GM12878 (cell line): ENCODE measurements at regions not wholly inside any gene's neighbourhood (a gene's known extent, or its start where the extent isn't known, plus 50 kb on each side); places are given as distances from the start of the nearest gene placed in this dataset.

Experiments
- ATAC-seq: fragments of 200-7000 bp; cut with Tn5 transposase; 3 replicates; pipeline ENCODE4 v1.9.1; 2020; ENCODE audit warnings: mild to moderate bottlenecking, moderate library complexity
- BruUV-seq: library from RNA; stranded (reverse); fragments of 400-500 nt; replicated peaks from 2 replicates; lab custom pipeline; 2021; lab: Mats Ljungman, UMichigan
- CTCF ChIA-PET: fragments of 300-600 bp; sonication (Branson Sonifier 250); formaldehyde crosslinking; extraction: SDS; loops from one replicate; lab custom pipeline; 2021; ENCODE audit warnings: inconsistent platforms; lab: Yijun Ruan, JAX
- POLR2A ChIA-PET: fragments of 350-600 bp; formaldehyde crosslinking; extraction: SDS; loops from one replicate; lab custom pipeline; 2021; ENCODE audit warnings: inconsistent platforms; lab: Charles Lee
- RAD21 ChIA-PET: fragments of 300-600 bp; sonication (Branson Sonifier 250); formaldehyde crosslinking; loops from one replicate; lab custom pipeline; 2023; ENCODE audit warnings: antibody characterized with exemption; ENCODE audit not compliant: unreplicated experiment; lab: Charles Lee
- SMC1A ChIA-PET: fragments of 300-600 bp; sonication (Branson Sonifier 250); formaldehyde crosslinking; loops from one replicate; lab custom pipeline; 2023; ENCODE audit not compliant: unreplicated experiment, uncharacterized antibody; lab: Charles Lee
- DNase-seq: peaks from one replicate; pipeline ENCODE4 v3.0.0-alpha.2; 2011; ENCODE audit warnings: low read depth, low spot score
- FAIRE-seq: peaks from 3 replicates; lab custom pipeline; 2011; peaks lifted over from hg19 to GRCh38; lab: Jason Lieb, UNC
- H2AFZ ChIP-seq: 2 replicates; pipeline ENCODE4 v1.6.0; 2011; ENCODE audit warnings: low read depth, low read length, control low read depth; ENCODE audit not compliant: control insufficient read depth
- H3K27ac ChIP-seq: 2 replicates; pipeline ENCODE4 v1.5.1; 2011; ENCODE audit warnings: control low read depth; ENCODE audit not compliant: control insufficient read depth, insufficient read depth
- H3K27me3 ChIP-seq, 2 experiments: replicated peaks in 1 of 2; 2 replicates each; pipeline versions ENCODE4 v1.6.0 to v1.6.1; 2011; ENCODE audit warnings: low read length in 1 of 2; ENCODE audit not compliant: control insufficient read depth in 2 of 2, insufficient read depth in 2 of 2
- H3K36me3 ChIP-seq, 2 experiments: 2 replicates each; pipeline ENCODE4 v1.5.1; 2011; ENCODE audit warnings: low read length in 1 of 2; ENCODE audit not compliant: control insufficient read depth in 2 of 2, insufficient read depth in 2 of 2
- H3K4me1 ChIP-seq: 2 replicates; pipeline ENCODE4 v1.6.1; 2011; ENCODE audit warnings: mild to moderate bottlenecking, low read length, moderate library complexity, mixed read lengths; ENCODE audit not compliant: control insufficient read depth, insufficient read depth
- H3K4me2 ChIP-seq: 2 replicates; pipeline ENCODE4 v1.6.0; 2011; ENCODE audit warnings: control low read depth; ENCODE audit not compliant: control insufficient read depth, insufficient read depth
- H3K4me3 ChIP-seq: fragments of 200-600 bp; sonication (generic); 2 replicates; pipeline ENCODE4 v1.5.1; 2016
- H3K79me2 ChIP-seq: 2 replicates; pipeline ENCODE4 v1.6.0; 2011; ENCODE audit warnings: low read length; ENCODE audit not compliant: control insufficient read depth, insufficient read depth
- H3K9ac ChIP-seq: 2 replicates; pipeline ENCODE4 v1.8.0; 2011; ENCODE audit warnings: low read length, control low read depth, mixed read lengths; ENCODE audit not compliant: control insufficient read depth, insufficient read depth
- H3K9me3 ChIP-seq: replicated peaks from 3 replicates; pipeline ENCODE4 v1.5.1; 2011; ENCODE audit warnings: mild to moderate bottlenecking, low read length; ENCODE audit not compliant: control insufficient read depth, insufficient read depth
- H4K20me1 ChIP-seq: 2 replicates; pipeline ENCODE4 v1.6.0; 2011; ENCODE audit not compliant: control insufficient read depth, insufficient read depth
- BACH1 ChIP-seq: fragments of 450-650 bp; IDR thresholded peaks from 2 replicates; pipeline ENCODE4 v1.6.1; 2017; ENCODE audit warnings: mild to moderate bottlenecking, borderline replicate concordance
- CHD2 ChIP-seq: IDR thresholded peaks from 2 replicates; pipeline ENCODE4 v1.6.1; 2011; ENCODE audit warnings: low read depth, low read length, improper control_type of control experiment, borderline replicate concordance
- DPF2 ChIP-seq: fragments of 450-650 bp; IDR thresholded peaks from 2 replicates; pipeline ENCODE4 v1.6.1; 2017; ENCODE audit warnings: mild to moderate bottlenecking
- FOXM1 ChIP-seq: IDR thresholded peaks from 2 replicates; pipeline ENCODE4 v1.6.1; 2012; ENCODE audit warnings: low read depth, mild to moderate bottlenecking, inconsistent platforms, low read length, moderate library complexity
- HCFC1 ChIP-seq: fragments of 150-350 bp; IDR thresholded peaks from 2 replicates; pipeline ENCODE4 v1.6.1; 2014; ENCODE audit warnings: low read length
- HSF1 ChIP-seq: fragments of 150-350 bp; IDR thresholded peaks from 2 replicates; pipeline ENCODE4 v1.6.1; 2014; ENCODE audit warnings: mild to moderate bottlenecking, low read depth, low read length
- IRF4 ChIP-seq: IDR thresholded peaks from 2 replicates; pipeline ENCODE4 v1.6.1; 2011; ENCODE audit warnings: low read depth, low read length
- MXI1 ChIP-seq: fragments of 150-350 bp; IDR thresholded peaks from 2 replicates; pipeline ENCODE4 v1.6.1; 2011; ENCODE audit warnings: low read depth, mild to moderate bottlenecking, inconsistent platforms, low read length, improper control_type of control experiment
- MYB ChIP-seq: fragments of 150-350 bp; IDR thresholded peaks from 2 replicates; pipeline ENCODE4 v1.6.1; 2014; ENCODE audit warnings: mild to moderate bottlenecking, low read depth, low read length, borderline replicate concordance
- NBN ChIP-seq: fragments of 450-650 bp; IDR thresholded peaks from 2 replicates; pipeline ENCODE4 v1.6.1; 2016
- NR2C1 ChIP-seq: fragments of 450-650 bp; IDR thresholded peaks from 2 replicates; pipeline ENCODE4 v1.6.1; 2017; ENCODE audit warnings: antibody characterized with exemption, mild to moderate bottlenecking, moderate library complexity
- PML ChIP-seq: IDR thresholded peaks from 2 replicates; pipeline ENCODE4 v1.6.1; 2012; ENCODE audit warnings: low read length, inconsistent platforms
- RUNX3 ChIP-seq: IDR thresholded peaks from 2 replicates; pipeline ENCODE4 v1.6.1; 2012; ENCODE audit warnings: low read length, inconsistent platforms
- SIX5 ChIP-seq: IDR thresholded peaks from 2 replicates; pipeline ENCODE4 v1.6.1; 2011; ENCODE audit warnings: mild to moderate bottlenecking, low read depth, low read length, moderate library complexity; ENCODE audit not compliant: severe bottlenecking
- SREBF1 ChIP-seq: IDR thresholded peaks from 2 replicates; pipeline ENCODE4 v1.6.1; 2012; ENCODE audit warnings: mild to moderate bottlenecking, low read length
- TCF3 ChIP-seq: IDR thresholded peaks from 2 replicates; pipeline ENCODE4 v1.6.1; 2012; ENCODE audit warnings: low read depth, mild to moderate bottlenecking, low read length, borderline replicate concordance; ENCODE audit not compliant: insufficient read depth
- ZNF274 ChIP-seq: IDR thresholded peaks from one replicate; pipeline ENCODE4 v1.8.0; 2011; ENCODE audit not compliant: insufficient read length, insufficient read depth
- WGBS: methylation state at CpG from one replicate; pipeline ENCODE4 v1.1.6; 2016; ENCODE audit warnings: low lambda C conversion rate; ENCODE audit not compliant: insufficient replicate concordance, insufficient coverage; ENCODE audit errors: missing lambda C conversion rate; 5-methylcytosine and 5-hydroxymethylcytosine counted together
- in situ Hi-C: fragments of 300-500 bp; cut with MboI; formaldehyde crosslinking; loops from 9 replicates; pipeline ENCODE4 v1.14.3; 2018; ENCODE audit warnings: mixed read lengths
- intact Hi-C: fragments of 100-400 bp; cut with micrococcal nuclease; formaldehyde crosslinking; loops from one replicate; pipeline ENCODE4 v1.14.2; 2022; ENCODE audit not compliant: unreplicated experiment
- TF ChIP-seq, protein P1 (sequence below): fragments of 450-650 bp; IDR thresholded peaks from 2 replicates; pipeline ENCODE4 v1.6.1; 2017; ENCODE audit warnings: mild to moderate bottlenecking, low read depth, inconsistent platforms; ENCODE audit not compliant: poor library complexity, severe bottlenecking
- TF ChIP-seq, protein P2 (sequence below), 3 experiments: IDR thresholded peaks in 2 of 3; conservative IDR thresholded peaks in 1 of 3; 2 replicates each; pipeline ENCODE4 v1.5.1; 2011; ENCODE audit warnings: low read depth in 3 of 3, low read length in 3 of 3, mild to moderate bottlenecking in 3 of 3, control low read depth in 2 of 3, moderate library complexity in 2 of 3, inconsistent platforms in 1 of 3, mixed read lengths in 1 of 3; ENCODE audit not compliant: control insufficient read depth in 2 of 3, insufficient read depth in 1 of 3; ENCODE audit errors: extremely low read depth in 1 of 3

DNA sequence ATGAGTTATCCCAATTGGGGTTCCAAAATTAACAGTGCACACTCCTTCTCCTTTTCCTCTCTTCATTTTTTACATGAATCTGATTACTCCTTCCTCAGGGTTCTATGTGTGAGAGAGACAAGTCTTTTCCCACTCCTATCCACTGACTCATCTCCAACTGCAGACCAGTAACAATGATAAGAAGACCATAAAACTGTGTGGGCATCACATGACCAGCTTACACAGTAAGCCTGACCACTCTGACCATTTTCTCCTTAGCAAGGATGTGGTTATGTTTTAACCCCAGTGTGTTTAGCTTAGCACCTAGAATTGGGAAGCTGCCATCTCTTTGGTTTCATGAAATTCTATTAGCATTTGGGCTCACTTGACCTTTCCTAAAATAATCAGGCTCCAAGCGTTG is 145.0 kb upstream of the CALCR start (continued):
- no peak for TF ChIP-seq HSF1
- TF ChIP-seq NBN = no peak
- no peak for TF ChIP-seq SREBF1
- TF ChIP-seq SIX5 = no peak
- TF ChIP-seq HCFC1 = no peak
- TF ChIP-seq, all 136 proteins: peak for 0

DNA sequence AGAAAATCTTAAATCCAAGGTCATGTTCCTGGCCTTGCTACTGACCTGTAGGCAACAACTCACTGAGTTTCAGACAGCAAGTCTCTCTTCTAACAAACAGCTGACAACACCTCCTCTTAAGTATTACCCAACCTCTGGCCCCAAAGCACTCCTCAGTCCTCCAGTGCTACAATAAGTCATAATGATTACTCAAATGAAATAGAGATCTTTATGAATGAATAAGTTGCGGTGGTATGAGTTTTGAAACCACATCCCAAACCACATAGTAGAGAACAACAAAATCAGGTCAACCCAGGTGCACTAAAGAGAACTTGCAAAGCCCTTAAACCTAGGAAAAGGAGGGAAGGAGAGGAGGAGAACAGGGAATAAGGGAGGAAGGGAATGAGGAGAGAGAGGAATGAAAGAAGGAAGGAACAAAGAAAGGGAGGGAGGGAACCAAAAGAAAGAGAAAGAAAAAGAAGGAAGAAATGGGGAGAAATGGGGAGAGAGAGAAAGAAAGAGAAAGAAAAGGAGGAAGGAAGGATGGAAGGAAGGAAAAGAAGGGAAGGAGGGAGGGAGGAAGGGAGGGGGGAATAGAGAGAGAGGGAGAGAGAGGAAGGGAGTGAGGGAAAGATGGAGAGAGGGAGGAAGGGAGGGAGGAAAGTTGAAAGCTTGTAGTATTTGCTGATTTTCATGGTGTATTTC is 142.8 kb upstream of the CALCR start:
- H2AFZ ChIP-seq = no peak overlapping the region
- TF ChIP-seq ZNF274 = no peak
- no peak for TF ChIP-seq NR2C1
- no peak for TF ChIP-seq CHD2
- TF ChIP-seq PML = no peak
- TF ChIP-seq FOXM1 = no peak
- no peak for TF ChIP-seq TCF3
- TF ChIP-seq, protein P1, sequence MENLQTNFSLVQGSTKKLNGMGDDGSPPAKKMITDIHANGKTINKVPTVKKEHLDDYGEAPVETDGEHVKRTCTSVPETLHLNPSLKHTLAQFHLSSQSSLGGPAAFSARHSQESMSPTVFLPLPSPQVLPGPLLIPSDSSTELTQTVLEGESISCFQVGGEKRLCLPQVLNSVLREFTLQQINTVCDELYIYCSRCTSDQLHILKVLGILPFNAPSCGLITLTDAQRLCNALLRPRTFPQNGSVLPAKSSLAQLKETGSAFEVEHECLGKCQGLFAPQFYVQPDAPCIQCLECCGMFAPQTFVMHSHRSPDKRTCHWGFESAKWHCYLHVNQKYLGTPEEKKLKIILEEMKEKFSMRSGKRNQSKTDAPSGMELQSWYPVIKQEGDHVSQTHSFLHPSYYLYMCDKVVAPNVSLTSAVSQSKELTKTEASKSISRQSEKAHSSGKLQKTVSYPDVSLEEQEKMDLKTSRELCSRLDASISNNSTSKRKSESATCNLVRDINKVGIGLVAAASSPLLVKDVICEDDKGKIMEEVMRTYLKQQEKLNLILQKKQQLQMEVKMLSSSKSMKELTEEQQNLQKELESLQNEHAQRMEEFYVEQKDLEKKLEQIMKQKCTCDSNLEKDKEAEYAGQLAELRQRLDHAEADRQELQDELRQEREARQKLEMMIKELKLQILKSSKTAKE = no peak
- TF ChIP-seq BACH1 = no peak
- no peak for TF ChIP-seq MYB
- no peak for TF ChIP-seq RUNX3
- TF ChIP-seq MXI1 = no peak
- no peak for TF ChIP-seq DPF2
- TF ChIP-seq IRF4 = no peak
- TF ChIP-seq, protein P2, sequence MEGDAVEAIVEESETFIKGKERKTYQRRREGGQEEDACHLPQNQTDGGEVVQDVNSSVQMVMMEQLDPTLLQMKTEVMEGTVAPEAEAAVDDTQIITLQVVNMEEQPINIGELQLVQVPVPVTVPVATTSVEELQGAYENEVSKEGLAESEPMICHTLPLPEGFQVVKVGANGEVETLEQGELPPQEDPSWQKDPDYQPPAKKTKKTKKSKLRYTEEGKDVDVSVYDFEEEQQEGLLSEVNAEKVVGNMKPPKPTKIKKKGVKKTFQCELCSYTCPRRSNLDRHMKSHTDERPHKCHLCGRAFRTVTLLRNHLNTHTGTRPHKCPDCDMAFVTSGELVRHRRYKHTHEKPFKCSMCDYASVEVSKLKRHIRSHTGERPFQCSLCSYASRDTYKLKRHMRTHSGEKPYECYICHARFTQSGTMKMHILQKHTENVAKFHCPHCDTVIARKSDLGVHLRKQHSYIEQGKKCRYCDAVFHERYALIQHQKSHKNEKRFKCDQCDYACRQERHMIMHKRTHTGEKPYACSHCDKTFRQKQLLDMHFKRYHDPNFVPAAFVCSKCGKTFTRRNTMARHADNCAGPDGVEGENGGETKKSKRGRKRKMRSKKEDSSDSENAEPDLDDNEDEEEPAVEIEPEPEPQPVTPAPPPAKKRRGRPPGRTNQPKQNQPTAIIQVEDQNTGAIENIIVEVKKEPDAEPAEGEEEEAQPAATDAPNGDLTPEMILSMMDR (IDR thresholded peaks at IDR 0.05 in 2 of 3, conservative IDR thresholded peaks at IDR 0.05 in 1 of 3; ENCODE audit: control insufficient read depth in 2 of 3, extremely low read depth in 1 of 3, insufficient read depth in 1 of 3, low read depth in 3 of 3, low read length in 3 of 3) = no peak

More for the DNA sequence above, 142.8 kb upstream of the CALCR start:
- H3K79me2 ChIP-seq = no peaks in the 10 kb centered on the region
- H3K9ac ChIP-seq = no peak overlapping the region
- H3K36me3 ChIP-seq = no peaks in the 10 kb centered on the region
- no peaks in the 10 kb centered on the region for H3K4me1 ChIP-seq
- ATAC-seq (no peak), DNase-seq (no peak), FAIRE-seq (no peak)
- BruUV-seq = no TSS peak
- no peaks in the 10 kb centered on the region for H3K9me3 ChIP-seq
- no peaks in the 10 kb centered on the region for H4K20me1 ChIP-seq
- WGBS = 0% methylated on average over 1 of the region's 1 CpG
- ChIA-PET SMC1A (no interaction called here), CTCF (interaction anchor here (0.9 kb wide), 1 partner anchor 681 kb away, joined by 3 read pairs; no protein-coding TSS in a partner anchor), RAD21 (no interaction called here), POLR2A (no interaction called here)
- in situ Hi-C loops (no loop called here), intact Hi-C loops (loop anchor here (5.0 to 10.0 kb wide), 3 partner anchors 377 to 720 kb away; no protein-coding TSS in a partner anchor)
- H3K27ac ChIP-seq = no peak overlapping the region
- no peak overlapping the region for H3K4me2 ChIP-seq
- H3K4me3 ChIP-seq = no peak overlapping the region
- no peaks in the 10 kb centered on the region for H3K27me3 ChIP-seq
